GM19397 (cell line): ENCODE measurements at regions not wholly inside any gene's neighbourhood (a gene's known extent, or its start where the extent isn't known, plus 50 kb on each side); places are given as distances from the start of the nearest gene placed in this dataset.

ENCODE experiments used
- ATAC-seq: cut with Tn5 transposase; IDR thresholded peaks from one replicate; pipeline ENCODE4 v1.9.1; 2021; ENCODE audit warnings: mild to moderate bottlenecking, moderate library complexity; ENCODE audit not compliant: unreplicated experiment

- ATAC-seq: no peak
Observed at GRCh38 chr6:166106076-166106686, 61.5 kb downstream of the TBXT start.

- ATAC-seq: no peak
Observed at GRCh38 chr6:166105341-166106075, 62.1 kb downstream of the TBXT start.

DNA sequence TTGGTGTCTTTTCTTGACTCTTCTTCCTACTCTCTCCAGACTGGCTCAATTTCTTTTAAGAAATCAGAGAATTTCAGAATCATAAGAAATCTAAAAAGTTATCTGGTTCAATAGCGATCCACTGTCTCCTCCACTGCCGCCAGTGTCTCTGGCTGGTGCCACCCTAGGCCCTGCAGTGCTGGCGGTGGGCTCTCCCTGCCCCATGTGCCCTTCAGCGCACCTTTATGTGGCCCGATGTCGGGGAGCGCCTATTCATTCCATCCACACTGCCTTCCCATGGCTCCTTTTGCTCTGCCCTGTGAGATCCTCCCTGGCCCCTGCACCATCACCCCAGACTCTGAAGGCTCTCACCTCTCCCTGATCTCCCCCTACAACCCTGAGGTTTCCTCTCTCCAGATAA, 62.8 kb downstream of the TBXT start:
- no peak for ATAC-seq

DNA sequence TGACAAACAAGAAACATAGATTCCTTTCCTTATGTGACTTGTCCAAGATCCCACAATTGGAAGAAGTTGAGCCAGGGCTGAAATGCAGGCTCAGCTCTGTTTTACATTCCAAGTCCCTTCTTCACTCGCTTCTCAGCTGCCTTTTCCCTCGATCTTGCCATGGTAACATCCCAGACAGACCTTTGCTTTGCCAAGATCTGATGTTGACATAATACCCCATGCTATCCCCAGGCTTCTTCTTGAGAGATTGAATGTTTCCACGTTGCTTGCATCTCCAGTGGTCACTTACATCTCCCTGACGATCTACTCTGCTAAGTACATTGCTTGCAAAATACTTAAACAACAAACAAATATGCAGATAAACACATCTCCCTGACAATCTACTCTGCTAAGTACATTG, 63.5 kb downstream of the TBXT start:
- ATAC-seq: no peak

DNA sequence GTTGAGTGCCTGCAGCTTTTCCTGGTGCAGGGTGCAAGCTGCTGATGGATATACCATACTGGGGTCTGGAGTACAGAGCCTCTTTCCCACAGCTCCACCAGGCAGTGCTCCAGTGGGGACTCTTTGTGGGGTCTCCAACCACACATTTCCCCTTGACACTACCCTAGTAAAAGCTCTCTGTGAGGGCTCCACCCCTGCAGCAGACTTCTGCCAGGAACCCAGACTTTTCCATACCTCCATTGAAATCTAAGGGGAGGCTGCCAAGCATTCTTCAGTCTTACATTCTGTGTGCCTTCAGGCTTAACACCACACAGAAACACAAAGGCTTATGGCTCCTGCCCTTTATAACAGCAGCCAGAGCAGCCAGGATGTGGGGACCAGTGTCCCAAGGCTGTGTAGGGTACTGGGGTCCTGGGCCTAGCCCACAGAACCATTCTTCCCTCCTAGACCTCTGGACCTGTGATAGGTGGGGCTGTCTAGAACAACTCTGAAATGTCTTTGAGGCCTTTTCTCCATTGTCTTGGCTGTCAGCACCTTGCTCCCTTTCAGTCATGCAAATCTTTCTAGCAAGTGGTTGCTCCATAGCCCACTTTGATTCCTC, 65.7 kb downstream of the TBXT start:
- ATAC-seq: no peak

GRCh38 chr6:166097914-166098522, 69.6 kb downstream of the TBXT start:
- ATAC-seq: no peak

GRCh38 chr6:166087852-166088251, 79.8 kb downstream of the TBXT start:
- no peak for ATAC-seq

DNA sequence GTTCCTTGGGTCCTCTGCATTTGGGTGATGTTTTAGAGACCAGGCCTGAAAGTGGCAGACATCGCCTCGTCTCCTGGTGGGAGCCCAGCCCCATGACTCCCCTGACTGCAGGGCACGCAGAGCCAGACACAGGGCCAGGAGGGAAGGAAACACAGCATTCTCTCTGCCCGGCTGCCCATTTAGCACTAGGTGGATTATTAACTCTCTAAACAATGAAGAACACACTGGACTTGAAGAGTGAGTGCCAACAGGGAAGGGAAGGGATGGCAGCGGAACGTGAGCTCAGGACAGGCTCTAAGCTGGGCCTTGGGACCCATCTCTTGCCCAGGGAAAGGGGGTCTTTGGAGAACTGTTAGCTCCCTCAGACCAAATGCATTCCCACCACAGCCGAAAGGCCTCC, 80.4 kb downstream of the TBXT start:
- ATAC-seq: no peak

DNA sequence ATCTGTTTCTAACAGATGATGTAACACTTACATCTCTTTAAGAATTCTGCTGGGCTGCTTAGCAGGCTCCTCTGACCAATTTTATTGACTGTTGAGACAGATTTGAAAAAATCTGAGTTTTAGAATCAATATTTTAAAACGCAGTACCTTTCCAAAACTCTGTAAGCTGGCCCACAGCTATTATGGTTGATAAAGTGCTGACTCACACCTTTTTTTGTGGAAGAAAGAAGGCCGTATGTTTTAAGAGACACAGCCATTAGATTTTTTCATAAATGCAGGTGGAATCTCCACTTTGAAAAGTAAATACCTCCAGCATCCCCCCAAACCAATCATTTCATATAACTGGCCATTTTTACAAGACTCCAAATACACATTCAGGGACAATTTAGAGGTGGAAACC, 82.2 kb downstream of the TBXT start:
- ATAC-seq: no peak

DNA sequence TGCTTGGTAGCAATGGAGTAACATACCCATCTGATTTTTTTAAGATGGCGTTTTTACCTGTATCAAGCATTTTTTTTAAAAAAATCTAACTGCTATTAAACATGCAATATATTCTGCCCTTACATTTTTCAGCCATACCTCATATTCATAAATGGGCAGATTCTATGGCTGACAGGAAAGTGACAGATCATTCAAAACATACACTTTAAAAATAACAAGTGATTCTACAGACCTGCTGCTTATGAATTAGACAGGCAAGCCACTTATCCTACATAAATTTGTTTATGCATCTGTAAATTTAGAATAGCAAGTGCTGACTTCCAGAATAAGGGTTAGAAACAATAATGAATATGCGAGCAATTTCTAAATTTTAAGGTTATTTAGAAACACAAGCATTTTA, 82.7 kb downstream of the TBXT start:
- ATAC-seq: no peak

DNA sequence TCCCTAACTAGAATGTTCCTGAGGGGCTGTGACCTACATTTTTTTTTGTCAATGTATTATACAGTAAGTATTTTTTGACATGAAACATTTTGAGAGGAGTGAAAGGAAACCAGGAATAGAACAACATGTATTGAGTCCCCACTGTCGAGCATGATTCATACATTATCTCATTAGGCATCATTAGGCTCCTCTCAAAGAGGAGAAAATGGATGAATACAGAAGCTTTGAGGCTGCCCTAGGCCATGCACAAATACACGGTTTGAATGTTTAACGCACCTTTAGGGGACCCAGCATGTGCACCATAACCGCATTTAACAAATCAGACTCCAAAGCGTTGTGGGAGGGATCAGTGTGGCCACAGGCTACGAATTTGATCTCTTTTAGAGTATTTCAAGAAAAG, 87.8 kb downstream of the TBXT start:
- no peak for ATAC-seq

- no peak for ATAC-seq
Observed at GRCh38 chr6:166078294-166078693, 89.4 kb downstream of the TBXT start.

DNA sequence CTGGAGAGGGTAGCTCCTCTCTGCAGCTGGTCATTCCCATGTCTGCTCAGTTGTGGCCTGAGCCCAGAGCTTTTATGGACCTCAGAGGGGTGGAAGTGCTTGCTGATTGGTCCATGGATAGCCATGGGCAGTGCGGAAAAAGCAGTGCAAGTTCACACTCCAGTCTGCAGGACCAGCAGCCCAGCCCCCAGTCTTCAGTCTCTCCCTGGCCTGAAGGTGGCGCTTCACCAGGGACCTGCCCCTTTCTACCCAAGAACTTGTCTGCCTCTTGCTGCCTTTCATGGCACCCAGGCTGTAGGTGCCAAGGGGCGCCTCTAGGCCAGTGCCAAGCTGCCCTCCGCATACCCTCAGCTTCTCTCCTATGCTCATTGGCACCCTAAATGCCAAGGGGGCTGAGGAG, 91.0 kb downstream of the TBXT start:
- ATAC-seq: no peak

GRCh38 chr6:166075925-166076324, 91.7 kb downstream of the TBXT start:
- no peak for ATAC-seq

GRCh38 chr6:166075186-166075585, 92.5 kb downstream of the TBXT start:
- no peak for ATAC-seq

- ATAC-seq: no peak
Observed at GRCh38 chr6:166073082-166073481, 94.6 kb downstream of the TBXT start.

GRCh38 chr6:166068768-166069167, 98.9 kb downstream of the TBXT start:
- no peak for ATAC-seq

- no peak for ATAC-seq
Observed at GRCh38 chr6:166058064-166058739, 109.4 kb downstream of the TBXT start.

GRCh38 chr6:166057431-166057830, 110.2 kb downstream of the TBXT start:
- ATAC-seq: no peak

- no peak for ATAC-seq
Observed at GRCh38 chr6:166056637-166057036, 111.0 kb downstream of the TBXT start.

GRCh38 chr6:166055801-166056200, 111.8 kb downstream of the TBXT start:
- no peak for ATAC-seq
